ENCODE measurements at regions not wholly inside any gene's neighbourhood (a gene's known extent, or its start where the extent isn't known, plus 50 kb on each side); places are given as distances from the start of the nearest gene placed in this dataset.

GRCh38 chr6:53989504-53989903, 121.7 kb upstream of the MLIP start:
- TF ChIP-seq CTCF (IDR thresholded peaks at IDR 0.05; ENCODE audit: low read depth, low read length) = no peak
- DNase-seq (ENCODE audit: low read depth in 2 of 2) = no peak
- no peak overlapping the region for H3K4me3 ChIP-seq (replicated peaks in 1 of 2; ENCODE audit: low read depth in 2 of 2, low read length in 2 of 2)

- no peak for DNase-seq (ENCODE audit: low read depth in 2 of 2)
- H3K4me3 ChIP-seq (replicated peaks in 1 of 2; ENCODE audit: low read depth in 2 of 2, low read length in 2 of 2) = no peak overlapping the region
- TF ChIP-seq CTCF (IDR thresholded peaks at IDR 0.05; ENCODE audit: low read depth, low read length) = no peak
These were observed 118.7 kb upstream of the MLIP start for GRCh38 chr6:53992522-53992921.

GRCh38 chr6:53994201-53994600, 117.0 kb upstream of the MLIP start:
- no peak overlapping the region for H3K4me3 ChIP-seq (replicated peaks in 1 of 2; ENCODE audit: low read depth in 2 of 2, low read length in 2 of 2)
- DNase-seq (ENCODE audit: low read depth in 2 of 2) = no peak
- TF ChIP-seq CTCF (IDR thresholded peaks at IDR 0.05; ENCODE audit: low read depth, low read length) = no peak

GRCh38 chr6:53995935-53996334, 115.3 kb upstream of the MLIP start:
- DNase-seq (ENCODE audit: low read depth in 2 of 2) = no peak
- no peak for TF ChIP-seq CTCF (IDR thresholded peaks at IDR 0.05; ENCODE audit: low read depth, low read length)

GRCh38 chr6:53998303-53998702, 112.9 kb upstream of the MLIP start:
- H3K4me3 ChIP-seq (replicated peaks in 1 of 2; ENCODE audit: low read depth in 2 of 2, low read length in 2 of 2) = no peak overlapping the region
- no peak for DNase-seq (ENCODE audit: low read depth in 2 of 2)
- TF ChIP-seq CTCF (IDR thresholded peaks at IDR 0.05; ENCODE audit: low read depth, low read length) = no peak

More at GRCh38 chr6:53995935-53996334, 115.3 kb upstream of the MLIP start:
- no peak overlapping the region for H3K4me3 ChIP-seq (replicated peaks in 1 of 2; ENCODE audit: low read depth in 2 of 2, low read length in 2 of 2)

GRCh38 chr6:53999088-53999755, 112.0 kb upstream of the MLIP start:
- no peak for TF ChIP-seq CTCF (IDR thresholded peaks at IDR 0.05; ENCODE audit: low read depth, low read length)
- DNase-seq (ENCODE audit: low read depth in 2 of 2) = no peak
- no peak overlapping the region for H3K4me3 ChIP-seq (replicated peaks in 1 of 2; ENCODE audit: low read depth in 2 of 2, low read length in 2 of 2)

- TF ChIP-seq CTCF (IDR thresholded peaks at IDR 0.05; ENCODE audit: low read depth, low read length) = no peak
- no peak overlapping the region for H3K4me3 ChIP-seq (replicated peaks in 1 of 2; ENCODE audit: low read depth in 2 of 2, low read length in 2 of 2)
- DNase-seq (ENCODE audit: low read depth in 2 of 2) = no peak
These were observed 109.1 kb upstream of the MLIP start for GRCh38 chr6:54002116-54002515.
